SK-N-SH (cell line): ENCODE measurements at regions not wholly inside any gene's neighbourhood (a gene's known extent, or its start where the extent isn't known, plus 50 kb on each side); places are given as distances from the start of the nearest gene placed in this dataset.
"Not testable (repeated sequence)": the region's sequence is repeated elsewhere in the genome, so short reads cannot be mapped to it uniquely, and the experiment has no call there.

Experiments used
- CTCF ChIA-PET: fragments of 300-600, 350-600 bp; formaldehyde crosslinking; extraction: SDS; loops from one replicate; lab custom pipeline; 2021; lab: Yijun Ruan, JAX
- POLR2A ChIA-PET: fragments of 350-600 bp; sonication (Branson Sonifier 250); formaldehyde crosslinking; extraction: SDS; loops from one replicate; lab custom pipeline; 2020; ENCODE audit warnings: antibody characterized with exemption, inconsistent platforms; lab: Yijun Ruan, JAX
- DNase-seq: peaks from one replicate; pipeline ENCODE4 v3.0.0; 2012
- H2AFZ ChIP-seq: fragments of 200-600 bp; sonication (generic); 2 replicates; pipeline ENCODE4 v1.8.1; 2016; ENCODE audit warnings: antibody characterized with exemption, mild to moderate bottlenecking, low read depth
- H3F3A ChIP-seq: fragments of 200-600 bp; sonication (generic); replicated peaks from 2 replicates; pipeline ENCODE3; 2016; ENCODE audit warnings: antibody characterized with exemption, mild to moderate bottlenecking; ENCODE audit not compliant: insufficient read depth
- H3K27ac ChIP-seq, 2 experiments: fragments of 200-500 bp in 1 of 2; fragments of 200-600 bp in 1 of 2; sonication (Bioruptor generic) in 1 of 2; sonication (generic), shearing (Covaris generic) in 1 of 2; 2 replicates each; pipeline versions ENCODE4 v1.5.1 to v1.6.1; 2014 to 2016; ENCODE audit warnings: low read depth in 2 of 2, inconsistent platforms in 1 of 2, low read length in 1 of 2, mild to moderate bottlenecking in 1 of 2, mixed read lengths in 1 of 2
- H3K27me3 ChIP-seq: fragments of 200-600 bp; sonication (generic), shearing (Covaris generic); 2 replicates; pipeline ENCODE4 v1.6.1; 2016; ENCODE audit warnings: mixed run types; ENCODE audit not compliant: insufficient read depth
- H3K36me3 ChIP-seq, 2 experiments: fragments of 200-500 bp in 1 of 2; fragments of 200-600 bp in 1 of 2; sonication (Bioruptor generic) in 1 of 2; sonication (generic) in 1 of 2; replicated peaks in 1 of 2; 2 replicates each; pipeline versions ENCODE3 to v1.5.1; 2014 to 2016; ENCODE audit warnings: low read length in 1 of 2, mild to moderate bottlenecking in 1 of 2; ENCODE audit not compliant: insufficient read depth in 2 of 2, control insufficient read depth in 1 of 2
- H3K4me1 ChIP-seq, 2 experiments: fragments of 200-500 bp in 1 of 2; fragments of 200-600 bp in 1 of 2; sonication (Bioruptor generic) in 1 of 2; sonication (generic), shearing (Covaris generic) in 1 of 2; 2 replicates each; pipeline versions ENCODE4 v1.5.1 to v1.6.1; 2014 to 2016; ENCODE audit warnings: low read depth in 1 of 2, low read length in 1 of 2, mixed run types in 1 of 2; ENCODE audit not compliant: insufficient read depth in 2 of 2, control insufficient read depth in 1 of 2
- H3K4me2 ChIP-seq: fragments of 200-600 bp; sonication (generic), shearing (Covaris generic); 2 replicates; pipeline ENCODE4 v1.6.1; 2017; ENCODE audit warnings: mixed run types
- H3K4me3 ChIP-seq, 2 experiments: fragments of 200-500 bp in 1 of 2; fragments of 200-600 bp in 1 of 2; sonication (Bioruptor generic) in 1 of 2; sonication (generic), shearing (Covaris generic) in 1 of 2; 2 replicates each; pipeline versions ENCODE4 v1.5.1 to v1.8.1; 2014 to 2016; ENCODE audit warnings: low read depth in 2 of 2, inconsistent platforms in 1 of 2, low read length in 1 of 2, mild to moderate bottlenecking in 1 of 2, mixed read lengths in 1 of 2, moderate library complexity in 1 of 2
- H3K79me2 ChIP-seq: fragments of 200-600 bp; sonication (generic); 2 replicates; pipeline ENCODE4 v1.8.1; 2017; ENCODE audit warnings: mild to moderate bottlenecking; ENCODE audit not compliant: insufficient read depth
- H3K9ac ChIP-seq: fragments of 200-600 bp; sonication (generic); 2 replicates; pipeline ENCODE4 v1.6.1; 2017; ENCODE audit warnings: mixed run types
- H3K9me2 ChIP-seq: fragments of 200-600 bp; sonication (generic); 2 replicates; pipeline ENCODE4 v1.6.1; 2017; ENCODE audit warnings: mixed run types
- H3K9me3 ChIP-seq: fragments of 200-600 bp; sonication (generic); 2 replicates; pipeline ENCODE4 v1.6.1; 2017; ENCODE audit warnings: mixed run types, mild to moderate bottlenecking, moderate library complexity
- H4K20me1 ChIP-seq: fragments of 200-600 bp; sonication (generic); 2 replicates; pipeline ENCODE4 v1.6.1; 2017; ENCODE audit warnings: mild to moderate bottlenecking, mixed run types; ENCODE audit not compliant: insufficient read depth
- CHD2 ChIP-seq: fragments of 150-350 bp; IDR thresholded peaks from 2 replicates; pipeline ENCODE4 v1.6.1; 2018; ENCODE audit warnings: low read length; ENCODE audit not compliant: partially characterized antibody
- ELF1 ChIP-seq: IDR thresholded peaks from 2 replicates; pipeline ENCODE4 v1.4.0; 2012
- EP300 ChIP-seq, 2 experiments: IDR thresholded peaks; 2 replicates each; pipeline versions ENCODE4 v1.4.0 to v1.6.1; 2012; ENCODE audit warnings: borderline replicate concordance in 1 of 2, low read depth in 1 of 2, low read length in 1 of 2
- EZH2phosphoT487 ChIP-seq: fragments of 200-600 bp; sonication (generic); IDR thresholded peaks from 2 replicates; pipeline ENCODE4 v1.6.1; 2017; ENCODE audit warnings: low read depth, mixed run types, mild to moderate bottlenecking, antibody characterized with exemption, moderate library complexity, borderline replicate concordance
- FOSL2 ChIP-seq: IDR thresholded peaks from 2 replicates; pipeline ENCODE4 v1.4.0; 2012; ENCODE audit warnings: low read depth, mild to moderate bottlenecking, moderate library complexity, borderline replicate concordance
- FOXJ3 ChIP-seq: sonication (generic); formaldehyde crosslinking; IDR thresholded peaks from 2 replicates; pipeline ENCODE4 v1.5.1; 2020; ENCODE audit warnings: mild to moderate bottlenecking, missing genetic modification reagents
- GATA2 ChIP-seq: sonication (generic); formaldehyde crosslinking; IDR thresholded peaks from 2 replicates; pipeline ENCODE4 v1.5.0; 2020; ENCODE audit warnings: mild to moderate bottlenecking, missing genetic modification reagents
- MXI1 ChIP-seq: IDR thresholded peaks from 2 replicates; pipeline ENCODE4 v1.6.1; 2012; ENCODE audit warnings: mild to moderate bottlenecking, low read depth, low read length, improper control_type of control experiment
- POLR2AphosphoS5 ChIP-seq: IDR thresholded peaks from 2 replicates; pipeline ENCODE4 v1.6.1; 2012; ENCODE audit warnings: low read depth, low read length
- RCOR1 ChIP-seq: fragments of 150-350 bp; IDR thresholded peaks from 2 replicates; pipeline ENCODE4 v1.6.1; 2017; ENCODE audit warnings: antibody characterized with exemption, low read length
- SMC3 ChIP-seq: IDR thresholded peaks from 2 replicates; pipeline ENCODE4 v1.6.1; 2012; ENCODE audit warnings: low read depth, low read length, improper control_type of control experiment
- TAF1 ChIP-seq: IDR thresholded peaks from 2 replicates; pipeline ENCODE4 v1.6.1; 2012; ENCODE audit warnings: low read depth, mild to moderate bottlenecking, low read length, moderate library complexity, borderline replicate concordance
- YY1 ChIP-seq: IDR thresholded peaks from 2 replicates; pipeline ENCODE4 v1.4.0; 2012; ENCODE audit warnings: low read depth, mild to moderate bottlenecking
- WGBS: methylation state at CpG from one replicate; pipeline ENCODE4 v1.1.6; 2017; ENCODE audit warnings: low lambda C conversion rate; 5-methylcytosine and 5-hydroxymethylcytosine counted together
- TF ChIP-seq, protein P1 (sequence below): IDR thresholded peaks from 2 replicates; pipeline ENCODE4 v1.4.0; 2012; ENCODE audit warnings: low read depth, borderline replicate concordance
- TF ChIP-seq, protein P2 (sequence below): fragments of 200-600 bp; sonication (generic); IDR thresholded peaks from 2 replicates; pipeline ENCODE4 v1.6.1; 2017; ENCODE audit warnings: antibody characterized with exemption, mild to moderate bottlenecking, moderate library complexity
- TF ChIP-seq, protein P3 (sequence below): IDR thresholded peaks from 2 replicates; pipeline ENCODE4; 2012

DNA sequence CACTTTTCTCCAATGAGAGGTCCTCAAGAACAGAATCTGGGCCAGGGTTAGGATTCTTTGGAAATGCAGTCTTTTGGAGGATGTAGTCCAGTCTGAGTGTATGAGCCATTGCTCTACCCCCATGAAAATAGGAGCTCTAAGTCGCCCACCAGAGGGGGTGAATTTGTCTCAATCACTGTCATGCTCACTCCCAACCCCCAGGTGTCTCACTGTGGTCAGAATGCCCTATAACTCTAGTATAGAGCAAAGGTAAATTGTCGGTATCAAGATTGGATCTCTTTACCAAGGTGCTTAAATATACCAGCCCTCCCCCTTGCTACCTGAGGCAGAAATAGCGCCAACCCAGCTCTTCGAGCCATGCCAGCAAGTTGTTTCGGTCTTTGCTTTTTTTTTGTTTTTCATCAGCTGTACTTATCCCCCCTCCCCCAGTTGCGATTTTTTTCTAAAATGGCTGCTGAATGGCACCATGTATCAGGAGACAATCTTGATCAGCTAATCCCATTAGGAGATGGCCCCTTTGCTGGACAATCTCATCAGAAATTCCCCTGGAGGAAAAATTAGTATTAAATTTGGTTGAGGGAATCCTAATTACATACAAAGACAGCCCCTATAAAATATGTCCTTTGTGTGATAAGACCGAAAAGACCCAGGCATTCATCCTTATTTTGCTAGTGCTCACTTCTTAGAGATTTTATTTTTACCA, 130.7 kb downstream of the EBLN2 start (continued):
- TF ChIP-seq, protein P1, sequence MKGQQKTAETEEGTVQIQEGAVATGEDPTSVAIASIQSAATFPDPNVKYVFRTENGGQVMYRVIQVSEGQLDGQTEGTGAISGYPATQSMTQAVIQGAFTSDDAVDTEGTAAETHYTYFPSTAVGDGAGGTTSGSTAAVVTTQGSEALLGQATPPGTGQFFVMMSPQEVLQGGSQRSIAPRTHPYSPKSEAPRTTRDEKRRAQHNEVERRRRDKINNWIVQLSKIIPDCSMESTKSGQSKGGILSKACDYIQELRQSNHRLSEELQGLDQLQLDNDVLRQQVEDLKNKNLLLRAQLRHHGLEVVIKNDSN: no peak
- TF ChIP-seq, protein P2, sequence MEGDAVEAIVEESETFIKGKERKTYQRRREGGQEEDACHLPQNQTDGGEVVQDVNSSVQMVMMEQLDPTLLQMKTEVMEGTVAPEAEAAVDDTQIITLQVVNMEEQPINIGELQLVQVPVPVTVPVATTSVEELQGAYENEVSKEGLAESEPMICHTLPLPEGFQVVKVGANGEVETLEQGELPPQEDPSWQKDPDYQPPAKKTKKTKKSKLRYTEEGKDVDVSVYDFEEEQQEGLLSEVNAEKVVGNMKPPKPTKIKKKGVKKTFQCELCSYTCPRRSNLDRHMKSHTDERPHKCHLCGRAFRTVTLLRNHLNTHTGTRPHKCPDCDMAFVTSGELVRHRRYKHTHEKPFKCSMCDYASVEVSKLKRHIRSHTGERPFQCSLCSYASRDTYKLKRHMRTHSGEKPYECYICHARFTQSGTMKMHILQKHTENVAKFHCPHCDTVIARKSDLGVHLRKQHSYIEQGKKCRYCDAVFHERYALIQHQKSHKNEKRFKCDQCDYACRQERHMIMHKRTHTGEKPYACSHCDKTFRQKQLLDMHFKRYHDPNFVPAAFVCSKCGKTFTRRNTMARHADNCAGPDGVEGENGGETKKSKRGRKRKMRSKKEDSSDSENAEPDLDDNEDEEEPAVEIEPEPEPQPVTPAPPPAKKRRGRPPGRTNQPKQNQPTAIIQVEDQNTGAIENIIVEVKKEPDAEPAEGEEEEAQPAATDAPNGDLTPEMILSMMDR: peak; percentile 38; the same call in 1 of the 2 replicates
- TF ChIP-seq YY1: no peak
- TF ChIP-seq MXI1: no peak; the same call in 1 of the 2 replicates
- no peak for TF ChIP-seq ELF1

DNA sequence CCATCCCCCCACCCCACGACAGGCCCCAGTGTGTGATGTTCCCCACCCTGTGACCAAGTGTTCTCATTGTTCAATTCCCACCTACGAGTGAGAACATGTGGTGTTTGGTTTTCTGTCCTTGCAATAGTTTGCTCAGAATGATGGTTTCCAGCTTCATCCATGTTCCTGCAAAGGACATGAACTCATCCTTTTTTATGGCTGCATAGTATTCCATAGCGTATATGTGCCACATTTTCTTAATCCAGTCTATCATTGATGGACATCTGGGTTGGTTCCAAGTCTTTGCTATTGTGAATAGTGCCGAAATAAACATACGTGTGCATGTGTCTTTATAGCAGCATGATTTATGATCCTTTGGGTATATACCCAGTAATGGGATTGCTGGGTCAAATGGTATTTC, 132.5 kb downstream of the EBLN2 start:
- H3K27ac ChIP-seq, H4K20me1 ChIP-seq: not testable (repeated sequence)

DNA sequence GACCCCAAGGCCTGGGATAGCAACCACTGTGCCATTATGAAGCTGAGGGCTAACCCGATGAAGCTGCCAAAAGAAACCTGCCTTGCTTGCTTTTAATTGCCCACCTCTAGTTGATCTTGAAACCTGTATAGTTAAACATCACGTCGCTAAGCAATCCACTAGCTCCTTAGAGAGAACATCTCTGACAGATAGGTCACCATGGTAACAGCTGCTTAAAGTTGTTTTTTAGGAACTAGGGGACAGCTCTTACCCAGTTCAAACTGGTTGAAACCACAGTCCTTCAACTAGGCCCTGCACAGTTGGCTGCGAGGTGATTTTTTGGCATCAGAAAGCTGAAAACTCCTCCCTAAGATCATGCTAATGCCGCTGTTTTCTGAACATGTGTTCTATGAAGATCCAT, 135.7 kb downstream of the EBLN2 start:
- Histone ChIP-seq H3K9ac (no peak overlapping the region), H3K79me2 (no peaks in the 10 kb centered on the region), H3K27ac (no peak overlapping the region), H4K20me1 (no peaks in the 10 kb centered on the region), H3K9me3 (no peaks in the 10 kb centered on the region), H3K4me1 (peaks cover 0 to 5% of the 10 kb centered on the region in 2 experiments; a peak in 2 of 4 replicates), H3K27me3 (no peaks in the 10 kb centered on the region), H3K9me2 (no peaks in the 10 kb centered on the region), H3K4me3 (no peak overlapping the region), H2AFZ (no peak overlapping the region), H3K36me3 (no peaks in the 10 kb centered on the region), H3F3A (no peaks in the 10 kb centered on the region), H3K4me2 (no peak overlapping the region)
- ChIA-PET CTCF (interaction anchor here (1.3 kb wide), 1 partner anchor 58 kb away, joined by 3 read pairs; no protein-coding TSS in a partner anchor), POLR2A (no interaction called here)
- DNase-seq: no peak
- 75% methylated on average over 5 of the region's 5 CpGs for WGBS
- TF ChIP-seq CHD2 (no peak), TAF1 (no peak), EZH2phosphoT487 (no peak), FOSL2 (no peak), FOXJ3 (no peak), POLR2AphosphoS5 (no peak), GATA2 (CRISPR knock-in tag) (no peak), EP300 (IDR thresholded peaks at IDR 0.05; ENCODE audit: borderline replicate concordance in 1 of 2, low read depth in 1 of 2, low read length in 1 of 2) (no peak), SMC3 (no peak), RCOR1 (no peak)
- TF ChIP-seq, protein P1: no peak
- TF ChIP-seq, protein P3, sequence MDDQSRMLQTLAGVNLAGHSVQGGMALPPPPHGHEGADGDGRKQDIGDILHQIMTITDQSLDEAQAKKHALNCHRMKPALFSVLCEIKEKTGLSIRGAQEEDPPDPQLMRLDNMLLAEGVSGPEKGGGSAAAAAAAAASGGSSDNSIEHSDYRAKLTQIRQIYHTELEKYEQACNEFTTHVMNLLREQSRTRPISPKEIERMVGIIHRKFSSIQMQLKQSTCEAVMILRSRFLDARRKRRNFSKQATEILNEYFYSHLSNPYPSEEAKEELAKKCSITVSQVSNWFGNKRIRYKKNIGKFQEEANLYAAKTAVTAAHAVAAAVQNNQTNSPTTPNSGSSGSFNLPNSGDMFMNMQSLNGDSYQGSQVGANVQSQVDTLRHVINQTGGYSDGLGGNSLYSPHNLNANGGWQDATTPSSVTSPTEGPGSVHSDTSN: no peak

More for the DNA sequence above, 132.5 kb downstream of the EBLN2 start:
- H3K4me3 ChIP-seq, H3K9me3 ChIP-seq, DNase-seq, H3K27me3 ChIP-seq, H2AFZ ChIP-seq, CTCF ChIA-PET, H3K36me3 ChIP-seq, H3K9ac ChIP-seq, POLR2A ChIA-PET, H3F3A ChIP-seq, H3K9me2 ChIP-seq, H3K79me2 ChIP-seq, H3K4me1 ChIP-seq, H3K4me2 ChIP-seq: not testable (repeated sequence)
- 65% methylated on average over 5 of the region's 5 CpGs for WGBS
